ENCODE measurements at regions not wholly inside any gene's neighbourhood (a gene's known extent, or its start where the extent isn't known, plus 50 kb on each side); places are given as distances from the start of the nearest gene placed in this dataset.
"Not testable (repeated sequence)": the region's sequence is repeated elsewhere in the genome, so short reads cannot be mapped to it uniquely, and the experiment has no call there.

- no peak overlapping the region for H3K4me3 ChIP-seq (ENCODE audit: low read depth, low read length)
- no peak for TF ChIP-seq CTCF (IDR thresholded peaks at IDR 0.05; ENCODE audit: low read depth, low read length)
These were observed 546.1 kb upstream of the SALL3 start for GRCh38 chr18:78433562-78433961.

DNA sequence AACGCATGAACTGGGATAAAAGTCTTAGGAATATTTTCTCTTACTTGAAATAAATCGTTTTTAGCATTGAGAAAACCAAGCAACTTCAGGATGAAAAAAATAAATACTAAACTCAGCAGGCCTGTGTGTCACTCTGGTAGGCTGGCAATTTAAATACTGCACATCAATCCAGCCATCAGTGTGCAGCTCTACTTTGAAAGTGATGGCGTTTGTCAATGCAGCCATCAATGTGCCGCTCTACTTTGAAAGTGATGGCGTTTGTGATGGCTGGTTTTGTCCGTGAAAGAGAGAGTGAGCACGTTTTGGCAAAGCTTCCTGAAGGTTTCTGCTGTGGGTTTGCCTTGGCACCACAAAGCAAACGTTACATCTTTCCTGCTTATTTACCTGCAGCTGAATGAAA is 543.5 kb upstream of the SALL3 start:
- no peak overlapping the region for H3K4me3 ChIP-seq (ENCODE audit: low read depth, low read length)

DNA sequence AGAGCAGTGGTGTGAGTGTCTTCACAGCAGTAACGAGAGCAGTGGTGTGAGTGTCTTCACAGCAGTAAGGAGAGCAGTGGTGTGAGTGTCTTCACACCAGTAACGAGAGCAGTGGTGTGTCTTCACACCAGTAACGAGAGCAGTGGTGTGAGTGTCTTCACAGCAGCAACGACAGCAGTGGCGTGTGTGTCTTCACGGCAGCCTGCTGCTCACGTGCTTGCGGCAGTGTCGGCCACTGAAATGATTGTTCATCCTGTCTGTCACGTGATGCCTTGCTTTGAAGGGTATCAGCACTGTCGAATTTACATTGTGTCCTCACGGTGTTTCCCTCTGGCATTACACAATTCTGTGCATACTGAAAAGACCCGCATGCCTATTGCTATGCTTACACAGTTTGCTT is 541.4 kb upstream of the SALL3 start:
- H3K4me3 ChIP-seq (ENCODE audit: low read depth, low read length), result not testable (repeated sequence)

More for the DNA sequence above, 543.5 kb upstream of the SALL3 start:
- TF ChIP-seq CTCF (IDR thresholded peaks at IDR 0.05; ENCODE audit: low read depth, low read length), result no peak

GRCh38 chr18:78445880-78446279 is 533.7 kb upstream of the SALL3 start:
- TF ChIP-seq CTCF (IDR thresholded peaks at IDR 0.05; ENCODE audit: low read depth, low read length), result no peak
- H3K4me3 ChIP-seq (ENCODE audit: low read depth, low read length), result no peak overlapping the region

DNA sequence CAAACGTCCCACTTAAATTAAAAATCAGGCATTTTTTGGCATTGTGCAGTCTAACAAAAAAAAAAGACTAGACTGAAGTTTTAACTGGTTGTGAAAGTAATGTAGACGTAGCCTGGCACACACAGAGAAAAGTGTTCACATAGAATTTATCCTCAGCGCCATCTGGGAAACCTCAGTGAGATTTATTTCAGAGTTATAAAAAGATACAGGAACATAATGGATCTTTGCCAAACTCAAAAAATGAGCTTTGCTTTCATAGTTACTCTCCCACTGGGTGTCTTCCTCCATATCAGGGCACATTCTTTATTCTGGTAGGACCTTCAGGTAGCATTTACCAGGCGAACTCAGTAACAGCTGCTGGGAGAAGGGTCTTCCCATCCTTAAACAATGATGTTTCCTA is 532.4 kb upstream of the SALL3 start:
- TF ChIP-seq CTCF (IDR thresholded peaks at IDR 0.05; ENCODE audit: low read depth, low read length), result no peak
- no peak overlapping the region for H3K4me3 ChIP-seq (ENCODE audit: low read depth, low read length)

GRCh38 chr18:78448106-78448505 is 531.5 kb upstream of the SALL3 start:
- H3K4me3 ChIP-seq (ENCODE audit: low read depth, low read length), result no peak overlapping the region
- TF ChIP-seq CTCF (IDR thresholded peaks at IDR 0.05; ENCODE audit: low read depth, low read length), result no peak

DNA sequence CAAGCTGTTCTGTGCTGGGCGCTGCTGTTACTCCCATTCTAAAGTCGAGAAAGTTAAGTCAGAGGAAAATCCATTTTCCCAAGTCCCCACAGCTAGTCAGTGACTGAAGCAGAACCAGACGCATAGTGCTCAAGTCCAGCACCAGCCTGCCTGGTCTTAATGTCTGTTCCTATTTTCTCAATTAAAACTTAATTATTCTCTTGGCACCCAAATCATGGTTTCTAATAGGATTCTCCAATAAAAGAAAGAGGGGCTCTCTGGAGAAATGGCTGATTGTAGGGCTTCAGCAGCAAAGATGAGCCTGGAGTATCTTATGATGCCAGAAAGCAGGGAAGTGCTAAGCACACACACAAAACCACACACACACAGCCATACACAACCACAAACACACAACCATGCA is 531.0 kb upstream of the SALL3 start:
- TF ChIP-seq CTCF (IDR thresholded peaks at IDR 0.05; ENCODE audit: low read depth, low read length), result no peak
- no peak overlapping the region for H3K4me3 ChIP-seq (ENCODE audit: low read depth, low read length)

DNA sequence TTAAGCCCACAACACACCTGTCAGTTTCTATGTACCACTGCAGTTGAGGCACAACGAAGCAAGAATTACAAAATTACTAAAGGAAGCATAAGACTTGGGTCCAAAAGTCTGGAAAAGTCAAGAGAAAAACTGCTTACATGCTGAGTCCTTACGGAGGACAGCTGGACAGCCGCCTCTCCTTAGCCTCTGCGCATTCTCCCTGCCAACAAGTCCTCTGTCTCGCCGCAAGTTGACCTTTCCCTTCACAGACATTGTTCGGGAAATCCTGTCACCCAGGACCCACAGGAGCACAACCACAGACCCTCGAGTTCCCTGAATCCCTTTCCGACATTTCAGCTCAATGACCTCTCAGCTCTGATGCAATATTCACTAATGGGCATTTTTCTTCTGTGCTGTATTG is 525.4 kb upstream of the SALL3 start:
- no peak overlapping the region for H3K4me3 ChIP-seq (ENCODE audit: low read depth, low read length)
- no peak for TF ChIP-seq CTCF (IDR thresholded peaks at IDR 0.05; ENCODE audit: low read depth, low read length)
